Thyroid gland (tissue), 4 donors: ENCODE measurements at regions not wholly inside any gene's neighbourhood (a gene's known extent, or its start where the extent isn't known, plus 50 kb on each side); places are given as distances from the start of the nearest gene placed in this dataset.

Source experiments
- CTCF ChIP-seq, 6 experiments: fragments of 200-600 bp in 3 of 6; fragments of 450-650 bp in 3 of 6; sonication (generic) in 3 of 6; IDR thresholded peaks; one replicate each; pipeline ENCODE4 v1.5.1; 2016 to 2019; ENCODE audit warnings: antibody characterized with exemption in 6 of 6, mild to moderate bottlenecking in 2 of 6, inconsistent platforms in 1 of 6, moderate library complexity in 1 of 6
- POLR2A ChIP-seq, 2 donors: fragments of 450-650 bp; IDR thresholded peaks; one replicate each; pipeline ENCODE4 v1.6.1; 2017; ENCODE audit warnings: antibody characterized with exemption in 2 of 2, mild to moderate bottlenecking in 2 of 2, moderate library complexity in 1 of 2

GRCh38 chr2:43041661-43042360, 184.6 kb downstream of the ZFP36L2 start:
- TF ChIP-seq CTCF (IDR thresholded peaks at IDR 0.05) (no peak), POLR2A (IDR thresholded peaks at IDR 0.05) (no peak)
